NCI-H524 (cell line): ENCODE measurements at regions not wholly inside any gene's neighbourhood (a gene's known extent, or its start where the extent isn't known, plus 50 kb on each side); places are given as distances from the start of the nearest gene placed in this dataset.
"Not testable (repeated sequence)": the region's sequence is repeated elsewhere in the genome, so short reads cannot be mapped to it uniquely, and the experiment has no call there.

Source experiments
- DNase-seq, 2 experiments: peaks; one replicate each; lab custom pipeline; 2025; lab: John Stamatoyannopoulos, UW

- DNase-seq, result no peak
Observed at GRCh38 chr14:58887931-58888330, 250.2 kb downstream of the DACT1 start.

- DNase-seq, result no peak
Observed at GRCh38 chr14:58898655-58899316, 261.0 kb downstream of the DACT1 start.

- DNase-seq, result no peak
Observed at GRCh38 chr14:58899317-58899713, 261.6 kb downstream of the DACT1 start.

- DNase-seq, result no peak
Observed at GRCh38 chr14:58901826-58902225, 264.1 kb downstream of the DACT1 start.

GRCh38 chr14:58904776-58905175 is 267.0 kb downstream of the DACT1 start:
- no peak for DNase-seq

- DNase-seq, result no peak
Observed at GRCh38 chr14:58907803-58908202, 270.0 kb downstream of the DACT1 start.

GRCh38 chr14:58912287-58912686 is 274.5 kb downstream of the DACT1 start:
- no peak for DNase-seq

GRCh38 chr14:58912799-58913432 is 275.2 kb downstream of the DACT1 start:
- DNase-seq, result no peak

- no peak for DNase-seq
Observed at GRCh38 chr14:58914279-58914855, 274.1 kb upstream of the DAAM1 start.

GRCh38 chr14:58915646-58916045 is 272.8 kb upstream of the DAAM1 start:
- DNase-seq, result no peak

GRCh38 chr14:58918066-58918738 is 270.3 kb upstream of the DAAM1 start:
- peak in 1 of 2 experiments; percentile 15 for DNase-seq

- DNase-seq, result peak; percentile 84 to 95
Observed at GRCh38 chr14:58919217-58919616, 269.2 kb upstream of the DAAM1 start.

- DNase-seq, result no peak
Observed at GRCh38 chr14:58920230-58920629, 268.2 kb upstream of the DAAM1 start.

GRCh38 chr14:58922201-58922940 is 266.1 kb upstream of the DAAM1 start:
- not testable (repeated sequence) for DNase-seq

- no peak for DNase-seq
Observed at GRCh38 chr14:58923751-58924405, 264.6 kb upstream of the DAAM1 start.

GRCh38 chr14:58941629-58942028 is 246.8 kb upstream of the DAAM1 start:
- no peak for DNase-seq

GRCh38 chr14:58942516-58942915 is 246.0 kb upstream of the DAAM1 start:
- DNase-seq, result no peak

GRCh38 chr14:58944343-58944967 is 244.0 kb upstream of the DAAM1 start:
- peak; percentile 91 to 98 for DNase-seq

- DNase-seq, result no peak
Observed at GRCh38 chr14:58944968-58945356, 243.5 kb upstream of the DAAM1 start.

- no peak for DNase-seq
Observed at GRCh38 chr14:58946431-58946830, 242.0 kb upstream of the DAAM1 start.

GRCh38 chr14:58947156-58947555 is 241.3 kb upstream of the DAAM1 start:
- DNase-seq, result no peak
